ENCODE measurements at regions not wholly inside any gene's neighbourhood (a gene's known extent, or its start where the extent isn't known, plus 50 kb on each side); places are given as distances from the start of the nearest gene placed in this dataset.

DNA sequence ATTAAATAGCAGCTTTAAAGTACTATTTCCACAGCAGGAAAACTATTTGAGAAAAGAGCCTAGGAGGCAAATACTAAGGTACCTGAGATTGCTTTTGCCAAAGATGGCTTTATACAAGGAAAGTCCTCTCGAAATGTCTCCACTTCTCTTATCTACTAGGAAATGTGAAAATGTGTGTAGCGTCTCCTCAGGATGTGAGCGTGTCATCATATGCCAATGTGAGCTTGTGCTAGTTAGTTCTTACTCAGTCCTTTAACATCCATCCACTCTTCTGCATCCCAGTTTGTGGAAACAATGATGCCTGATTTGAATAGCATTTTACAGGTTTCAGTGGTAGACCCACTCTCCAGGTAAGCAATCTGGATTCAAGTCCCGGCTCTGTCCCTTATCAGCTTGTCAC lies 421.0 kb downstream of the DYNC2H1 start:
- no peak for DNase-seq

DNA sequence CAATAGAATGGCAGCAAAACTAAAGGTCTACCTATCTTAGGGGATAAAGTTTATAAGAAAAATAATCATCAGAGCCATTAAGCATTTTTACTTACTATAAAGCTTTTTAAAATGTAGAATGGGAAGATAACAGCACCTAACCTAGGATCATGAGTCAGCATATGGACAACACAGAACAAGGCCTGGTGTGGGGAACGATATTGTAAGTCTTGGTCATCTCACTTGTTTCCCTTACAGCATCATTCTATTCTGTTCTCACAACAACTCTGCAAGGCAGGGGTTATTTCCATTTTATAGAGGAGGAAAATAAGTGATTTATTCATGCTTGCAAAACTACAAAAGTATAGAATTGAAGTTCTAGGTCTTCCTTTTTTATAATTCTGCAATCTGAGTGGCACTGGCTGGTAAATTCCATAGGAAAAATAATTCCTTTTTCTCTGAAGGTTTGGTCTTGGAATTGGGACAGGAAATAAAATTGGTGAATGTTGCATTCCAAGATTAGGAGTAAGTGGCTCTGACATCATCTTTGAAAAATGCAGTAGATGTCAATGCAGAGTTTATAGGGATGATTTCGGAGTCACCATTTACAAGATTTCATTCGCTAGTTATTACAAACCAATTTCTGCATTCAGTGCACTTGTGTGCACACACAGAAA lies 423.0 kb downstream of the DYNC2H1 start:
- no peak for DNase-seq

DNA sequence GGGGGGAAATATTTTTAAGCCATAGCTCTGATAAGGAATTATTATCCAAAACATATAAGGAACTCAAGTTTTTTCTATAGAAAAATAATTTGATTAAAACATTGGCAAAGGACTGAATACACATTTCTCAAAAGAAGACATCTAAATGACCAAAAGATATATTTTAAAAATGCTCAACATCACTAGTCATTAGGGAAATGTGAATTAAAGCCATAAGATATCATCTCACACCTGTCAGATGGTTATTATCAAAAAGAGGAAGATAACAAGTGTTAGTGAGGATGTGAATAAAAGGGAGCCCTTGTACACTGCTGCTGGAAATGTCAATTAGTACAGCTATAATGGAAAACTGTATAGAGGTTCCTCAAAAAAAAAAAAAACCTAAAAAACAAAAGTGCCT lies 425.0 kb downstream of the DYNC2H1 start:
- no peak for DNase-seq

DNA sequence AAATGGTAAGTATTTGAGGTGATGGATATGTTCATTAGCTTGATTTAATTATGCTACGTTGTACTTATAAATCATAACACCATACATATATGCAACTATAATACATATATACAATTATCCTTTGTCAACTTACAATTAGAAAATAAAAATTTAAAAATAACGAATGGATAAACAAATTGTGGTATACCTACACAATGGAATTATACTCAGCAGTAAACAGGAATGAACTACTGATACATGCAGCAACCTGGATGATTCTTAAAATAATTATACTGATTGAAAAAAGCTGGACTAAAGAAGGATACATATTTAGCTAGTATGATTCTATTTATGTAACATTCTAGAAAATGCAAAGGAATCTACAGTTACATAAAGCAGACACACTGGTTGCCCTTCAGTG lies 425.7 kb downstream of the DYNC2H1 start:
- no peak for DNase-seq

DNA sequence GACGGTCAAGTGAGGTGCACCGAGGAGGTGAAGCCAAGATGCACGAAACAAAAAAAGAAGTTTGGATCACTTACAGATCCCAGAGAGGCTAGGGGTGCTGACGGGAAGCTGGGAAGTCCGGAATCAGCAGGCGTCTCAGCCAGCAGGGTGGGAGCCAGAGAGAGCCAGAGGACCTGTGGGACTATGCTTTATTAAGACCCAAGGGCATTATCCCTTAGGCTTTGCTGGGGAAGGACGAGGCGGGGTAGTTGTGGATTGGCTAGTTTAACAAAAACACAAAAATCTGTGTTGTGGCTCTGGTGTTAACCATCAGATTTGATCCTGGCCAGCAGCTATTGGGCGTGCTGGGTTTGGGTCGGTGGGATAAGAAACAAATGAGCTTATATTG lies 427.1 kb downstream of the DYNC2H1 start:
- DNase-seq, result no peak

DNA sequence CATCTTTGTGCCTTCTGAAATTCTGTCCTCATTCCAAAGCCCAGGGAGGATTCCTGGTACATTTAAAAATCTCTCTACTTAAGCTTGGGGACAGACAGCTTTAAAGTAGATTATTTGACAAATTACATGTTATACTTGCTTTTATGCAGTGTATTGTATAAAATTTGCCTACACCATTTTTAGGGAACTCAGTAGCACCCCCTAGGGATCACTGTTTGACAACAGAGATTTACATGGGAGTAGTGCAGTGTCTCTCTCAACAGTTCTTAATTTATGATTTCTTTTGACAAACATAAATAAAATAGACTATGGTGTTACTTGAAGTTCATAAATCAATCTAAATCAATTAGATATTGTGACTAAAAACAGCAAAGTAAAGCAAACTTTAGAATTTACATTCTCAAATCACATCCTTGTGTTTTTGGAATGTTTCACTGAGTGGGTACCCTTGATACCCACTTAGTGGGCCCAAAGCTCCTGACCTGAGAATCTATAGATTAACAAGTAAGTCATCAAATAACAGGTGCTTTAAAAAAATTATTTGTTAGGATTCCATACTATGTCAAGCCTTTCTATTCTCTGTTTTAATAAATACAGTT lies 428.8 kb downstream of the DYNC2H1 start:
- DNase-seq, result no peak

DNA sequence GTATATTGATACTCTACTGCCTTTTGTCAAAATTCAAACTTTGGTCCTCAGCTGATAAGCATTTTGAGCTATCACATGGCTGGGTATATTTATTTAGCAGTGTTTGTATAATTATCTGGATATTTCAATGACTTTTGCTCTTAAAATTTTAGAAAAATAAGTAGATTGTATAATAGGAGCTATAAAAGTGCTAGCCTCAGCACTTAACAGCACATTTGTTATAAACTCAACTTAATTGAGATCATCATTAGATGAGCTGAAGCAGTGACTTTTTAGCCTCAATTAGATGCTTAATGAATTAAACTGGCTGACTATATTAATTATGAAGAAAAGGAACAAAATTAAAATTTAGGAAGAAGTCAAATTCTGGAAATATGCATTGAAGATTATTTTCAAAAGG lies 429.9 kb downstream of the DYNC2H1 start:
- no peak for DNase-seq

DNA sequence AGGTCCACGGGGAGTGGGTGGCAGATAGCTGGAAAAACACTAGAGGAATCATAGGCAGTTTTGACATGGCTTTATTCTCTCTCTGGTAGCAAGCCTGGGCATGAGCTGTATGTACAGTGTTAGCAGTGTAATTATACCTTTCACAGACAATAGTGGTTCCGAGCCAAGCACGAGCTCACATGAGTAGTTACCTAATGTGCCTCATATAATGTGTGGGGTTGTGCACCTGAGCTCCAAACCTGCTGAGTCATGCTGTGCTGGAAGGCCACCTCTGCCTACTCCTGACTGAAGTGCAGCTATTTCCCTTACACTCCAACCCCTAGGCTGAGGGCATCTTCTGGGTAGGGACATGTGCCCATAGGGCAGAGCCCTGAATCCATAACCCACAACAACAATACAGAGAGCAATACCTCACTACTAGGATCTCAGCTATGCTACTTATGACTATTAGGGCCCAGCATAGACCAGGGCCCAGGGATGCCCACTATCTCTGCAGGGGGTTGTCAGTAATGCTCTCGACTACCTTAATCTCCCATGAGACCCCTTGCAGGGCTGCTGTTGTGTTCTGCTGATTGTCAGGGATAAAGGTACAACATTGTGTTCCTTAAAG lies 432.1 kb downstream of the DYNC2H1 start:
- no peak for DNase-seq

DNA sequence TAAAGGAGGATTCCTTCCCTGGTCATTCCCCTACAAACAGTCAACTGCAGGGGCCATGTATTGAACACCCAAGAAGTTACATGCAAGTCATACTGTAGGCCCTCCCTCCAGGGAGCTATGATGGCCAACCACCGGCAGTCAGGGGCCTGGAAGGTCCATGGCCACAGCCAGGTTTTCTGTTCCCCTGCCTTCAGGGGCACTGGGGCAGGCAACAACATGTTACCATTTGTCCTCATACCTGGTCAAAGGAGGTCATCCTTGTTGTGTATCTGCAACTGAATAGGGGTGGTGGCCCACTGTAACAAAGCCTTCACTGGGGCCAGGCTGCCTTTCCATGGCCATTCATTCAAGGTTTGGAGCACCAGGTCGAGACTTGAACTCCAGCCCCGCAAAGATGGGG lies 433.6 kb downstream of the DYNC2H1 start:
- DNase-seq, result no peak

DNA sequence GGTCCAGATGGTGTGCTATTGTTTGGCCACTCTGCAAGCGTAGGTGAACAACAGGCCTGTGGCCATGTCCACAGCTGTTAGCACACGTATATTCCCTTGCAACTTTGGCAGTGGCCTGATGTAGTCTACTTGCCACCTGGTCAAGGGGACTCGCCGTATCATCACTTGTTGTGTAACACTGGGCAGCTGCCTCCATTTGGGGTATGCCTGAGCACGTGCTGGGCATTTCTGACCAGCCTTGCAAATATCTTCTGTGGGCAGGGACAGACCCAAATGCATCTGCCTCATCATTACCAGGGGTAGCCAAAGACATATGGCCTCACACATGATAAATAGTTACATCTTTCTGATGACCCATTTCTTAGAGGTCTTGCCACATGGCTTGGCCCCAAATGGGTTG lies 434.2 kb downstream of the DYNC2H1 start:
- DNase-seq, result no peak

DNA sequence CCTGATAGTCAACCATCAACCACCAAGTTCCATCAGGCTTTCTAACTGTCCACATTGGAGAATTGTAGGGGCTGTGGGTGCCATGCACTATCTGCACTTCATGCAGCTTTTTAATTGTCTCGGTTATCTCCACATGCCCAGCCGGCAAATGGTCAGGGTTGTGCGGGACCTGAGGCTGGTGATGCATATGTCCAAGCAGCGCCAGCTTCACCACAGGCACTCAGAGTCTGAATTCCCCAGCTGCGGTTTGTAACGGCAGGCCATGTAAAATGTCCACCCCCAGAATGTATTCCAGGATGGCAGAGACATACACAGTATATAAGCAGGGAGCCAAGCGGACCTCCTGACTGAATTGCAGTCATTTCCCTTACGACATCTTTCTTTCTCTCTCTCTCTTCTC lies 435.6 kb downstream of the DYNC2H1 start:
- DNase-seq, result no peak

DNA sequence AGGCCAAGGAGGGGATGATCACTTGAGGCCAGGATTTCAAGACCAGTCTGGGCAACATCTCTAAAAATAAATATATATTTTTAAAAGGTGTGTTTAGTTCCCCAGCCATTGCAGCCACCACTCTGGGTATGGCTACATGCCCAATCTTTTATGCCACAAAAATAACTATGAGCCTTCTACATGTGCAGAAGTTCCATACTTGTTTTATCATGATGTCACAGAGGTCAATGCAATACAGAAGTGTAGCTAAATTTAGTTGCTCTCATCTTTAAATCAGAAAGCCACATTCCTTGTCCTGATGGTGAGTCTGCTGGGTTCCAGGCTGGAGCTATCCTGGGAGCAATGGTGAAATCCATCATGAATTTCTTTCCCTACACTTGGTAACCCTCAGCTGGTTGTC lies 436.3 kb downstream of the DYNC2H1 start:
- DNase-seq, result no peak

DNA sequence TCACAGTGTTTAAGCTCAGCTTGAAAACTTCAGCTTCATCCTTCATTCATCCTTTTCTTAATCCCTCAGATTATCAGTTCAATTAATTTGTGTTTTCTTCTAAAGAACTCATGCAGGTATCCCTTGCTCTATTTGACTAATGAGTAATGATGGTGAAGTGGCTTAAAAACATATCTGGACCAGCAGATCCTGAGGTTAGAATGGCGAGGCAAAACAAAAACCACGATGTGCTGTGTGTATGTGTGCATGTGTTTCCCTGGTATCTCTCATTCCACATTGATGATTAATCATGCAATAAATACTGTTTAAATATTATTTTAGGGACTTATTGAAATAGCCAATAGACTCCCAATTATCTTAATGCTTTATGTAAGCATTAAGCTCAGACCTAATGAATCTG lies 437.0 kb downstream of the DYNC2H1 start:
- no peak for DNase-seq

DNA sequence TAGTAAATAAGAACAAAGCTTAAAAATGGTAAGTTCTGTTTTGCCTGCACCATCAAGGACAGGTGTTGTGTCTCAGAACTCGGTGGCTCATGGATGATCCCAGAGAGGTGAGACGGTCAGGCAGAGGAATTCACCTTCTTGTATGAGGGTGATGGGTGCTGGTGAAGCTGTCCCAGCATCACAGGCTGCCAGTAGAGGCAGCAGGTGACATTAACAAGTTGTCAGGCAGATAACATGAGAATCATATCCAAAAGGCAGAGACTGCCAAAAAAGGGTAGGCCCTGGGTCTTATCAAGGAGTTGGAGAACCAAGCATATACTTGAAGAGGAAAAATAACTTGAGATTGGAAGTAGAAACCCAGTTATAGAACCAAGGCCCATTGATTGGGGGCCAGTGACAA lies 437.8 kb downstream of the DYNC2H1 start:
- DNase-seq, result no peak

DNA sequence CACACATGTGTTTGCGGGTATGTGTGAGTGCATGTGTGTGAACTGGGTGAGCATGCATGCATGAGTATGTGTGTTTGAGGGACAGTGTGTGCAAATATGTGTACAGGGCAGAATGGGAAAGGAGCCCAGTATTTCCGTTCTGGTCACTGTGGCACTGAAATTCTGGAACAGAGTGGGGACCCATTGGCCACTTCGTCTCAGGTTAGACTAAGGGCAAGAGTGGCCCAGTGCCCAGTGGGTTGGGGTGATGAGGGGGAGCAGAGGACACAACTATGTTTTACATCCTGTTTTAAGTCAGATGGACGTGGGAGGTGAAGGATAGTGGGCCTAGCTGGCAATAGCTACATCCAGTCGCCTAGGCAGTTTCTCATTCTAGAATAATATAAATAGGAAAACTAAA lies 438.5 kb downstream of the DYNC2H1 start:
- DNase-seq, result no peak

DNA sequence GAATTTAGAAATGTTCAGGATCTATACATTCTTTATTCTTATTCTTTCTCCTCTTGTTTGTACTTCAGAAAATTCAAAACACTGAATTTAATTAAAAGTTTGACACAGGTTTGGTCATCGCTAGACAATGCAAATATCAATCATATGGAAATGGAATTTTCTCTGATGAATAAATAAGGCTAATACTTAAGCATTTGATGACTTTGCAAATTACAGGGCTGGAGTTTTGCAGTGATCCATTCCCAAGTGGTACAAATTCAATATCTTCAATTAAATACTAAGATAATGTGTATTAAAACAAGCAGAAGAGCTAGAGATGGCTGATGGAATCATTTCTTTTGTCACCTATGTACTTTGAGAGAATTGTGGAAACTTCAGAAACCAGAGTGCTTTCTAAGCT lies 439.6 kb downstream of the DYNC2H1 start:
- no peak for DNase-seq

DNA sequence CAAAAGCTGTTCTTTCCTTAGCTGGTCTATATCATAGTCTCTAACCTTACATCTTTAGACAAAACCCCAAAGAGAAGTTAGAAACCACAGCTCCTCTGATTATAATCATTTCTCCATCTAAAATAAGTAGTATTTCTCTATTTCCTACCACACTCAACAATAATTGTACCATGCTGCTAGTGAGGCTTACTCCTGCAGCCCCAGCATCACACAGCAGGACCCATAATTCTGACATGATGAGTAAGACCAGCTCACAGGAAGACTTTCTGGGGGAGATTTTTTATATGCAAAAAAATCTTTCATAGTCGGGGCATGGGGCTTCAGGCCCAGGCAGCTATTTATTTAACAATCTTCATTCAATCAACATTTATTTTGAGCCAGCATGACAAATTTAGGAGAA lies 441.6 kb downstream of the DYNC2H1 start:
- no peak for DNase-seq

DNA sequence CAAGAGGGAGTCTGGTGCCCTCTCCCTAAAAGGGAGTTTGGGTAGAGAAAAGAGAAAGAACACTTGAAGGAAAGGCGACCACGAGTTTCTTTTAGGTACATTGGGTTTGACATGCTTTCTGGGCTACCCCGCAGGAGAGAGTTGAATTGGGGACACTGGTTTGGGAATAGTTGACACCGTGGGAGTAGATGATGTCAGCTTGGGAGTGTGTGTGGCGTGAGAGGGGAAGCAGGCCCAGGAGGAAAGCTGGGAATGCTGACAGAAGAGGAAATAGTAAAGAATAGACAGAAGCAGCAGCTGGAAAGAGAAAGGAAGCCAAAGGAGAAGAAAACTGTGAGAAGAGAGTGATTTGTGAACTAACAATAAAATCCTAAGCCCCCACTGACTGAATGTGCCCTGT lies 442.9 kb downstream of the DYNC2H1 start:
- DNase-seq, result no peak

DNA sequence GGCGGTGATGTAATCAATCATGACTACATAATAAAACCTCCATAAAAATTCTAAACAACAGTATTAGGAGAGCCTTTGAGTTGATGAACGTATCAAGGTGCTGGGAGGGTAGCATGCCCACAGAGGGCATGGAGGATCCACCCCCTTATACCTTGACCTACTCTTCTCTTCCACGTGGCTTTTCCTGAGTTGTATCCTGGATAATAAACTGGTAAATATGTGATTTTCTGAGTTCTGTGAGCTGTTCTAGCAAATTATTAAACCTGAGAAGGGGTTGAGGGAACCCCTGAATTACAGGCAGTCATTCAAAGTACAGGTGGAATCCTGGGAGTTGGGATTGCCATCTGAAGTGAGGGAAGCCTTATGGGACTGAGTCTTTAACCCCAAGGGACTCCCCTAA lies 446.9 kb downstream of the DYNC2H1 start:
- no peak for DNase-seq

DNA sequence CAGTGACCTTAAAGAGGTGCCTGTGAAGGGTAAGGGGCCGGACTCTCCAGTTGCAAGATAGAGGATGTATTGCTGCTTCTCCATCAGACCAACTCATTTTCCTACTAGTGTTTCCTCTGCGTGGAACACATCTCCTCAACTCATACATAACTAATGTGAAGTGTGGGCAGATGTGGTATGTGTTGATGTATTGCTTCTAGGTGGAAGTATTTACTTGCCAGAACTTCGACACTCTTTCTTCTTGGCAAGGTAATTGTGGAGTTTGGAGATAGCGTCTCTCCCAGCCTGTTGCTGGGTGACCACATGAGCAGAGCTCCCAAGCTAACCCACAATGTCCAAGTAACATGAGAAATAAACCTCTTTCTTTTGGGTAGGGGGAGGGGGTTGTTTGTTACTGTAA lies 456.9 kb downstream of the DYNC2H1 start:
- DNase-seq, result no peak

DNA sequence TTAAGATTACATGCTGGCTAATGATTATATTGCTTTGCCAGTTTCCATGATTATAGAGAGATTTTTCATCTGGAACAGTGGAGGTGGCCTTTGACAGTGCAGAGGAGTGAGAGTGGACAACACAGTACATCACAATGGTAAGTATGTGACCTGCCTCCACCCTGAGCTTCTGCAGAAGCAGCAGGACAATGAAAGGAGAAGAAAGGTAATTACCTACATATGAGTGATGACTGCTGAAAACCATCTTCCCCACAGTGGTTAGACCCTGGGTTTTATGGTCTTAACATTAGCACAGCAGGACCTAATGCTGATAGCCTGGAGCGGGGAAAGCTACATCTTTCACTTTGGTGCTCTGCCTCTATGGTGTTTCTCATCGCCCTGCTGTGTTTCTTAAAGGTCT lies 454.7 kb upstream of the DDI1 start:
- DNase-seq, result no peak

DNA sequence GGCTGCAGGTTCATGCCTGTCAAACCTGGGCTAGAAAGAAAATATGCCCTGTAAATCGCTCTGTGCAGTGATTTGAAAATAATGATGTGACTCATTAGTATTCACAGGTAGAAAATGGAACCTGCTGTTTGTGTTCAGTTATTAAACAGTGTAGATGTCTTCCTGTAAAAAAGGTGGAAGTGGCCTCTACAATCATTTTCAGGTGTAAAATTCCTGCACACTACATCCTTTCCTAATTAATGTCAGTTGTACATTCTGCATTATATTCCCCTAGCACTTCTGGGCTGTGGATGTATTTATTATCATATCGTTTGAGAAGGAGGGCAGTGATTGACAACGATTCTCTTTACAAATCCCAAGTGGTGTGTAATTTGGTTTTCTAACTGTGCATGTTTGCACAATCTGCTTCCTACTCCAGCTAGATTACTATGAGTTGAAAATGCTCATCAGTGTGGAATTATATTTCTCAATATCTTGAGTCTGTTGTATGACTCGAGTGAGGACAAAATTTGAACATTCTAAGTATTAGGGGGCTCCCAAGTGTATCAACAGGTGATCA lies 454.0 kb upstream of the DDI1 start:
- DNase-seq, result no peak

DNA sequence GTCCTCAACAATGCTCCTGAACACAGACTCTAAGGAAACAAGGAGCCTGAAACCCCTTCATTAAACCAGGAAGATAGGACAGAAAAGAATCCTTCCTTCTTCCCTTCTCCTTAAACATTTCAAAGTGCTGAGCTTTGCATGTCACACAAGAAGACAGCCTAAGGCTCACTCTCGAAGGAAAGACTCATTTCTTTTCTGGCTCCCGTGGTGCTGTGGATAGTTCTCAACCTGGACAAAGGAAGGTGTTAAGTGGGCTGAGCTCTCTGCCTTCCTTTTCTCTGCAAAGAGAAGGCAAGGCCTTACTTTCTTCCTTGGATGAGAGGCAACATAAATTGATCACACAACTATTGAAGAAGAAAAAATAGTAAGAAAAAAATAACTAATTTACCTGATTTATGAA lies 452.4 kb upstream of the DDI1 start:
- DNase-seq, result no peak

DNA sequence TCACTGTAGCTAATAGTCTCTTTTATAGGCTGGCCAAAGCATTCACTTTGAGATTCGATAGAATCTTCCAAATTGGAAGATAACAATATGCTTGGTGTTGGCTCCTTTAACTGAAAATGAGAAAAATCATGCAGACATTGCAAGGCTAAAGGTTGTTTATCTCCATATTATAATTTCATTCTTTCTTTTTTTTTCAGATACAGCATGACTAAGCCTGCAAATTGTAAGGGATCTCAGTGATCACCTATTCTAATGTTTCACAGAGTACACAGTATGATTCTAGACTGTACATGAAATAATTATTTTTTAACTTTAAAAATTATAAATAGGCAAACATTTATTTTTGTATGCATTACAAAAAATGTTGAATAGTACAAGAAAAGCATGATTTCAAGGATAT lies 451.7 kb upstream of the DDI1 start:
- DNase-seq, result no peak

DNA sequence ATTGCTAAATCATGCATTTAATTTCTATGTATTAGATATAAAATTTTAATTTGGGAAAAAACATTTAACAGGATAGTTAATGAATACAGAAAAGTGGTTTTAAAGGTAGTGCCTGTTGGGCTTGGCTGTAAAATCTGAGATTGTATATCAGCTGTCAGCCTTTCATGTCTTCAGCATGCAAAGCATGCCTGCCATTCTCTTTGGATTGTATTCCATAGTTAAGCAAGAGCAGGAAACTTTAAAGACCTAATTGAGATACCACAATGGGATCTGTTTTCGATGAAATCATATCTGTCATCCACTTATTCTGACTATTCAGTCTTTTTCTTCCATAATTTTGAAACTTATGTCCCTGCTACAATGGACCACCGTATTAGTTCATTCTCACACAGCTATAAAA lies 451.0 kb upstream of the DDI1 start:
- no peak for DNase-seq
